ENCODE measurements at regions not wholly inside any gene's neighbourhood (a gene's known extent, or its start where the extent isn't known, plus 50 kb on each side); places are given as distances from the start of the nearest gene placed in this dataset.

GRCh38 chr7:116317907-116318306 lies 107.6 kb downstream of the TES start:
- POLR2A ChIA-PET = no interaction called here
- DNase-seq (ENCODE audit: extremely low read depth in 1 of 4, low spot score in 3 of 4) = no peak
- H3K4me2 ChIP-seq (ENCODE audit: insufficient read depth, low read length) = no peak overlapping the region
- H2AFZ ChIP-seq (ENCODE audit: low read depth, low read length) = no peak overlapping the region
- TF ChIP-seq HBP1 (CRISPR knock-in tag; IDR thresholded peaks at IDR 0.05) = no peak
- no peak for TF ChIP-seq MEF2D (tag; conservative IDR thresholded peaks at IDR 0.05; ENCODE audit: low read depth)
- no peak for TF ChIP-seq TRIM28 (IDR thresholded peaks at IDR 0.05)
- no peak for TF ChIP-seq IRF1 (CRISPR knock-in tag; IDR thresholded peaks at IDR 0.05; ENCODE audit: borderline replicate concordance)
- no peak for TF ChIP-seq HDGF (IDR thresholded peaks at IDR 0.05)
- TF ChIP-seq ZNF717 (CRISPR knock-in tag; IDR thresholded peaks at IDR 0.05) = no peak
- H3K4me1 ChIP-seq (replicated peaks in 1 of 2; ENCODE audit: control insufficient read depth in 2 of 2, insufficient read depth in 2 of 2, low read length in 2 of 2) = no peaks in the 10 kb centered on the region
- H3K36me3 ChIP-seq (ENCODE audit: control insufficient read depth, insufficient read depth, low read length) = no peaks in the 10 kb centered on the region
- peaks cover 5 to 9% of the 10 kb centered on the region in 2 experiments; a peak in 2 of 5 replicates for H3K27me3 ChIP-seq (ENCODE audit: control insufficient read depth in 2 of 2, insufficient read depth in 2 of 2, low read length in 2 of 2)
- H3K4me3 ChIP-seq = no peak overlapping the region
- in situ Hi-C loops (cut with MboI) = no loop called here
- no peaks in the 10 kb centered on the region for H3K9me3 ChIP-seq (replicated peaks; ENCODE audit: control insufficient read depth, insufficient read depth, low read depth, low read length)
- H3K9me1 ChIP-seq (ENCODE audit: control insufficient read depth, insufficient read depth, low read length) = no peaks in the 10 kb centered on the region
- no peak overlapping the region for H3K27ac ChIP-seq (ENCODE audit: extremely low read depth, low read depth, low read length)
- ATAC-seq = no peak
- no peaks in the 10 kb centered on the region for H4K20me1 ChIP-seq (replicated peaks; ENCODE audit: control insufficient read depth, insufficient read depth, low read length)
- no peaks in the 10 kb centered on the region for H3K79me2 ChIP-seq (ENCODE audit: control insufficient read depth, insufficient read depth, low read length)
- no TSS peak for BruUV-seq (replicated peaks)
- no peak overlapping the region for H3K9ac ChIP-seq (ENCODE audit: insufficient read depth in 1 of 2, low read depth in 2 of 2, low read length in 2 of 2)
- WGBS (ENCODE audit: insufficient coverage, low coverage, missing lambda C conversion rate) = 8% methylated on average over 4 of the region's 4 CpGs
- FAIRE-seq = no peak
- CTCF ChIA-PET (ENCODE audit: low intra/inter-chr PET ratio) = no interaction called here
- intact Hi-C loops (cut with micrococcal nuclease) = no loop called here

All from K562 (cell line).